Tibial nerve (tissue), 4 donors: ENCODE measurements at regions not wholly inside any gene's neighbourhood (a gene's known extent, or its start where the extent isn't known, plus 50 kb on each side); places are given as distances from the start of the nearest gene placed in this dataset.

Source experiments
- EP300 ChIP-seq, 2 donors: sonication (generic); formaldehyde crosslinking; IDR thresholded peaks; one replicate each; pipeline ENCODE4 v1.6.1; 2017; ENCODE audit warnings: antibody characterized with exemption in 2 of 2, mild to moderate bottlenecking in 1 of 2
- POLR2A ChIP-seq, 2 donors: fragments of 450-650 bp; IDR thresholded peaks; one replicate each; pipeline ENCODE4 v1.6.1; 2017; ENCODE audit warnings: antibody characterized with exemption in 2 of 2, mild to moderate bottlenecking in 2 of 2, moderate library complexity in 2 of 2
- TF ChIP-seq, protein P1 (sequence below), 5 experiments: fragments of 200-600 bp in 3 of 5; fragments of 450-650 bp in 2 of 5; sonication (generic) in 3 of 5; IDR thresholded peaks; one replicate each; pipeline ENCODE4 v1.5.1; 2016 to 2019; ENCODE audit warnings: antibody characterized with exemption in 5 of 5, mild to moderate bottlenecking in 3 of 5, moderate library complexity in 2 of 5

DNA sequence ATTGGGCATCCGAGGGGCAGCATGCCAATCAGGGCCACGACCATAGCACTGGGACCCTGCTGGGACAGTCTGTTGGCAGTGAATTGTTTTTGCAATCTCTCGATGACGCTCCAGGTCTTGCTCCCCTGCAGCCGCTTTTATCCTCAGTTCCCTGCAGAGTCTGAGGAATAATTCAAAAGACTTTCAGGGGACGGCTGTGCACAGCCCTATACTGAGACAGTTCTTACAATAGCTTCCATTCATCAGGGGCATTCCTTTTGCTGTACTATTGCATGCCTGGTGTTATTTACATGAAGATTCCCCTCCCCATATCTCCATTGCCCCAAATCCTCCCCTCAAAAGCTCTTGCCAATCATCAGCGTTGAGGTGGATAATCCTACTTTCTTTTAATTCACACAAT, 163.3 kb upstream of the WWC1 start:
- TF ChIP-seq, protein P1, sequence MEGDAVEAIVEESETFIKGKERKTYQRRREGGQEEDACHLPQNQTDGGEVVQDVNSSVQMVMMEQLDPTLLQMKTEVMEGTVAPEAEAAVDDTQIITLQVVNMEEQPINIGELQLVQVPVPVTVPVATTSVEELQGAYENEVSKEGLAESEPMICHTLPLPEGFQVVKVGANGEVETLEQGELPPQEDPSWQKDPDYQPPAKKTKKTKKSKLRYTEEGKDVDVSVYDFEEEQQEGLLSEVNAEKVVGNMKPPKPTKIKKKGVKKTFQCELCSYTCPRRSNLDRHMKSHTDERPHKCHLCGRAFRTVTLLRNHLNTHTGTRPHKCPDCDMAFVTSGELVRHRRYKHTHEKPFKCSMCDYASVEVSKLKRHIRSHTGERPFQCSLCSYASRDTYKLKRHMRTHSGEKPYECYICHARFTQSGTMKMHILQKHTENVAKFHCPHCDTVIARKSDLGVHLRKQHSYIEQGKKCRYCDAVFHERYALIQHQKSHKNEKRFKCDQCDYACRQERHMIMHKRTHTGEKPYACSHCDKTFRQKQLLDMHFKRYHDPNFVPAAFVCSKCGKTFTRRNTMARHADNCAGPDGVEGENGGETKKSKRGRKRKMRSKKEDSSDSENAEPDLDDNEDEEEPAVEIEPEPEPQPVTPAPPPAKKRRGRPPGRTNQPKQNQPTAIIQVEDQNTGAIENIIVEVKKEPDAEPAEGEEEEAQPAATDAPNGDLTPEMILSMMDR (IDR thresholded peaks at IDR 0.05): no peak
- TF ChIP-seq EP300 (IDR thresholded peaks at IDR 0.05) (no peak), POLR2A (IDR thresholded peaks at IDR 0.05) (no peak)
